Head of caudate nucleus (tissue), 42 donors: ENCODE measurements at regions not wholly inside any gene's neighbourhood (a gene's known extent, or its start where the extent isn't known, plus 50 kb on each side); places are given as distances from the start of the nearest gene placed in this dataset.
A peak's percentile ranks its signal among the peaks of the same experiment; 100 is the strongest.
"Not testable (repeated sequence)": the region's sequence is repeated elsewhere in the genome, so short reads cannot be mapped to it uniquely, and the experiment has no call there.

Experiments used
- DNase-seq, 42 donors: peaks; one replicate each; pipeline versions ENCODE4 v3.0.0 to v3.0.0-alpha.2; 2020 to 2021; ENCODE audit warnings: mixed read lengths in 7 of 42
- intact Hi-C: fragments of 100-400 bp; cut with DNase I; formaldehyde crosslinking; loops from one replicate; pipeline ENCODE4 v1.15.0; 2022

DNA sequence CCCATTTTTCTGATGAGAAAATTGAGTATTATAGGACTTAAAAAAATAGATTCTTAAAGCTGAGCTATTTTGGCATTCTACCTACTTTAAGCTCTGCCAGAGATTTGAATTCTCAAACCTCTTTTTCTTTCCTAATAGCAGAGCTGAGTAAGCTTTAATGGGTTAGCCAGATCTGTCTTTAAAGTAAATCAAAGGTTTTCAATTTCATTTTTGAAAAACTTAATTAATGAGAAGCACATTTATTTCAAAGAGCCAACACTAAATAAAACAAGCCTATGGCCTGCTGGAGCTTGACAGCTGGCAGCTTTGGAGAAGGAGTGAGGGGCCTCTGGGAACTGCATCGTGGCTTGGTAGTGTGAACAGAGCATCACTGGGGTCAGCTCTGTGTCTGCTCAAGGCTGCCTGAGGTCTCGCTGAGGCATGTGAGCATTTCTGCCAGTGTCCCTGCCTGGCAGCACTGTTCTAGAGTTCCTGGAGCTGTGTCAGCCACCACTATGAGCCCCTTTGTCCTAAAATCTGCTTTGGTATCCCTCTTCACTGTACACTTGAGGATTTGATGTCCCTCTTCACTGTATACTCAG is 50.4 kb upstream of the PRSS23 start:
- intact Hi-C loops: loop anchor here (10.0 kb wide), 1 partner anchor 75 kb away; the partner anchor contains the start of gene ME3
- DNase-seq: no peak

DNA sequence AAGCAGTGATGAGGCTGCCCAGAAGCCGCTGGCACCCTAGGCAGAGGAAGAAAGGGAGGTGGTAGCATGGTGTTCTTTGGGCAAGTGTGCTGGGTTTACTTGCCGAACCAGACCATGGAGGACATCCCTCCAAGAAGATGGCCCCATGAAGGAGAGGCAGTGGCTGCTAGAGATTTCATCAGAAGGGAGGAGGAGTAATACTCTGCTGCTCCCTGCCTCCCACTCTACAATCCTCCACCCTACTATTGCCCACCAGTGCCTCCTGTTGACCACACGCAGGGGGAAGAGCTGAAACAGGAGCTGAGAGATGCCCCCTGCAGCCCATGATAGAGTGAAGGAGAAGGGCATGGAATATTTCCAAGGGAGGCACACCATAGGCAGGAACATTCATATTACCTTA is 51.0 kb upstream of the PRSS23 start:
- intact Hi-C loops: loop anchor here (10.0 kb wide), 1 partner anchor 75 kb away; the partner anchor contains the start of gene ME3
- no peak for DNase-seq

DNA sequence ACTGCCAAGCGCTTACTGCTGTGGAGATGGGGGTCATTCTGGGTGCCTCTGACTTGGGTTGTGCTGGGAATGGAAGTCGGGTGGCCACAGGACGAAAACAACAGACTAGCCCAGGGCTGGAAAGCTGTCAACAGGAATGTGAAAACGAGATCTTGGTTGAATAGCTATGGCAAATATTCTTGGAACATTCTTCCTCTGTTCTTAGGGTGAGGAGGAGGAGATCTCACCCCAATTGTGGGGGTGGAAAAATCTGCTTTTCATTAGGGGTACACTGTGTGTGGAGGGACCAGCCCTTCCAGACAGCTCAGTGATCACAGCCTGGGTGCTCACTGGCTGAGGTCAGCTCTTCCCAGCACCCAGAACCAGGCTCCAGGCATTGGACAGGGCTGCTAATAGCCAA is 52.0 kb upstream of the PRSS23 start:
- intact Hi-C loops: loop anchor here (10.0 kb wide), 1 partner anchor 73 kb away; the partner anchor contains the start of gene ME3
- peak in 1 of 42 donors; percentile 22 for DNase-seq

DNA sequence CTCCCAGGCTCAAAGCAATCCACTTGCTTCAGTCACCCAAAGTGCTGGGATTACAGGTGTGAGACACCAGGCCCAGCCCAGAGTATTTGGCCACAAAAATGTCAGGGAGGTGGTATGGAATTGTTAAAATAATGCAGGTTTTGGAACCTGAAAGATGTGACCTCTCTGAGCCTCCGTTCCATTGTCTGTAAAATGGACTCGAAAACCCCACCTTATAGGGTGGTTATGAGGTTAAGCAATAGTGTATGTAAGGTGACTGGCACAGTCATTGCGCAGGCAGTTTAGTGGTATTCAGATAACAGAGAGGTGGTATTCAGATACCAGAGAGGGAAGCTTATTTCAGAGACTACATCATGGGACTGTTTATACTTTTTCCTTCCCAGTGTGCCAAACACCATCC is 52.5 kb upstream of the PRSS23 start:
- DNase-seq: no peak
- intact Hi-C loops: loop anchor here (10.0 kb wide), 1 partner anchor 73 kb away; the partner anchor contains the start of gene ME3

DNA sequence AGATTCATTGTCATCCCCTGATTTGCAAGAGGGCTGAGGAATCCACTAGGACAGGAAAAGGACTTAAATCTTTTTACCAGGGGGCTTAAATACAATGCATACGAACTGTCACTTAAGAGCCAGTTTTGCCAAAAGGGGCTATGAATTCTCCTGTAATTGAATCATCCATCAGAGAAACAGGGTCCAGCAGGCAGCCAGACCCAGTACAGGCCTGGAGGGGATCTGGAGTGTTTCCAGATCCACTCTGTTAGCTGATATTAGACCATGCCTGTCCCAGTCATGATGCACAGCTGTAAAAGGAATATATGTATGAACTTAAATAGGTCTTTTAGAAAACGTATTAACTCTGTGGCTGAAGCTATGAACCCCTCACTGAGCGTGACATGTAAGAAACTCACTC is 53.8 kb upstream of the PRSS23 start:
- intact Hi-C loops: loop anchor here (10.0 kb wide), 1 partner anchor 72 kb away; the partner anchor contains the start of gene ME3
- no peak for DNase-seq

DNA sequence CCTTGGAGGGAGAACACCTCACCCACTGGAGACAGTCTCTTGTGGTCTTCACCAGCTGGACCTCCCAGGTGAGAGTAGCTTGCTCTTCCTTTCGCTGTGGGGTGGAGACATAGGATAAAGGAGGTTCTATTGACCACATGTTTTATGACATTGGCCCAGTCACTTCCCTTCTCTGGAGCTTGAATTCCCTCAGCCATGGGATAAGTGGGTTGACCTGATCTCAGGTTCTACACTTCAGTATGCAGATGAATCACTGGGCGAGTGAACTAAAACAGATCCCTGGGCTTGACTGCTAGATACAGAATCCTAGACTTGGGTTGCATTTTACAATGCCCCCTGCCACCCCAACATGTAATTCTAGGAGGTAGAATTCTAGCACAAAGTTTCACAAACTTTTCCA is 54.8 kb upstream of the PRSS23 start:
- DNase-seq: no peak
- intact Hi-C loops: loop anchor here (10.0 kb wide), 1 partner anchor 71 kb away; the partner anchor contains the start of gene ME3

DNA sequence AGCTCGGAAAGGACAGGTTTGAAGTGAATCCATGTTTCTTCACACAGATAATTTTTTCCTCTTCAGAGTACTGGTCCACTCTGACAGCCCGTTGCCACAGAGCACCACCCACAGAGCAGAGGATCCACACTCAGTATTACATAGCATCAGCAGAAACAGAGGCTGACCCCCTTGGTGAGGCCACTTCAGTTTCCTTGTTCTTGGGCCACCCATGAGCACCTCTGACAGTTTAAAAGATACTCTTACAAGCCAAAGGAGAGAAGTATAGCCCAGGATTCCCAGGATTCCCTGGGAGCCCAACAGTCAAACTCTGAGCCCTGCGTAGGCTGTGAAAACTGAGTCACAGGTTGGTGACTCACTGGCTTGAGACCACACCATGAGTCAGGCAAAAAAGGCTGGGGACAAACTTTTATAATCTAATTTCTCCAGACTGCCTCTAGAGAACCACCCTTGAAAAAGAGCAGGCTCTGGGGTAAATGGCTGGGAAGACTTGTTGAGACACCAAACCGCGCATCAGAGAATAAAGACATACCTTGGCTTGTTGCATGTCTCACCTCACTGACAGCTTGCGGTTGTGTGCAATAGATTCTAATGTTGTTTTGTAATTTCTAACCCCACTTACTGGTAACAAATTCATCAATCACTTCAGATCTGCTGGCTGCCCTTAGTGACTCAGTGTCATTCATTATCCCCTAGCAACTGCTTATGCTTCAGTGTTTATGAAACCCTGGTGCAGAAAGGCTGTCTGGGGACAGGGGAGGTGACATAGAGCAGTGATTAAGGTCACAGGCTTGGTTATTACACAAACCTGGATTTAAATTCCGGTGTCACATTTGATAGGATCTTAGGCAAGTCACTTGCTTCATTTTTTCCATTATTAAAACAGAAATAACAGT is 56.9 kb upstream of the PRSS23 start:
- peak; percentile 11 to 90 (median 67) for DNase-seq
- intact Hi-C loops: loop anchor here (10.0 kb wide), 1 partner anchor 69 kb away; the partner anchor contains the start of gene ME3

DNA sequence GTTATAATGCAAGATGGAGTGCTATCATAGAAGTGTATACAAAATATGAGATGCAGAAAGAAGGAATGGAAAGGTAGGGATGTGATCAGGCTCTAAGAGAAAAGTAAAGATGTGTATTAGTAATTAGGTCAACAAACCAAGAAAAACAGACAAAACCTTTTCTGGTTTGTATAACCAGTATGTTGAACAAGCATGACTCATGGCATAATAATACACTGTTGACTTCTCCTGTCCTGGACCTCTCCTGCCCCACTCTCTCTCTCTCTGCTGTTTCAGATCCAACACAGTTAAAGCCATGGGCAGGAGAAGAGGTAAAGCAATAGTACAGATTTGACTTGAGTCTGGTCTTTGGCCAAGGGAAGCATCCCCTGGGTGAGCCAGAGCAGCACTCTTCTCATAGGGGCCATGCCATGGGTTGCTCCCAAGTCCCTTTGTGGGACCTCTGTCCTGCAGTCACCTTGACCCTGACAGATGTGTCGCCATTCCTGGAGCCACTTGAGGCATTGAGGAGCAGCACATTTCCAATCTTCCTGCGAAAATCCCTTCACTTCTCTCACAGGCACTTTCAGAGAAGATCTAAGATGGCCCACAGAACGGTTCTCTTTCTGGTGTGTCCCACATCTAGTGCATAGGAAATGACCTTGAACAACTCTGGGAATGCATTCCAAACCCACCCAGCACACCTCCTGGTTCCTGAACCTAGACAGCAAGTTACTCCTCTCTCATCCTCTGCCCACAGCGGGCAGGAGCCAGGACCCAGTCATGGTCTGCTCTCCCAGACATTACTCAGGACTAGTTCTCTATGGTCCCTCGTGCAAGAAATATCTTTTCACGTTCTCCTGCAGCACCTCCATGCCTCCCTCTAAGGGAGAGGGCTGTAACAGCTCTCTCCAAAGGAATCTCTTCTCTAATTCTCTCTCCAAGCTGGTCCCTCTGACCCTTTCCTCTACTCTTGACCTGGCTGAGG is 58.2 kb upstream of the PRSS23 start:
- no peak for DNase-seq
- intact Hi-C loops: loop anchor here (10.0 kb wide), 1 partner anchor 67 kb away; the partner anchor contains the start of gene ME3

DNA sequence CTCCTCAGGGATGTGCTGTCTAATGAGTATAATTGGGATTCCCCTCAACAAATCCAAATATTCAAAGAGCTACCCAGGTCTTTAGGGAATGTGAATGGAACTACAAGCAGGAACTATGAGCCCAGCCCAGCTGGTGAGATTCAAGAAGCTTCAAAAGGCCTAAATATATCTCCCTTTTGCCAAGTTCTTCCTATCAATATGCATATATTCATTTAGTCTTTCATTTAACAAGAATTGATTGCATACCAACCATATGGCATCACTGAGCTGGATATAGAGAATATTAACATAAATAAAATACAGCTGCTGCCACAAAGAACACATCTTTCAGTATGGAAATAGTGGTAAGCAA is 58.9 kb upstream of the PRSS23 start:
- intact Hi-C loops: loop anchor here (10.0 kb wide), 1 partner anchor 67 kb away; the partner anchor contains the start of gene ME3

DNA sequence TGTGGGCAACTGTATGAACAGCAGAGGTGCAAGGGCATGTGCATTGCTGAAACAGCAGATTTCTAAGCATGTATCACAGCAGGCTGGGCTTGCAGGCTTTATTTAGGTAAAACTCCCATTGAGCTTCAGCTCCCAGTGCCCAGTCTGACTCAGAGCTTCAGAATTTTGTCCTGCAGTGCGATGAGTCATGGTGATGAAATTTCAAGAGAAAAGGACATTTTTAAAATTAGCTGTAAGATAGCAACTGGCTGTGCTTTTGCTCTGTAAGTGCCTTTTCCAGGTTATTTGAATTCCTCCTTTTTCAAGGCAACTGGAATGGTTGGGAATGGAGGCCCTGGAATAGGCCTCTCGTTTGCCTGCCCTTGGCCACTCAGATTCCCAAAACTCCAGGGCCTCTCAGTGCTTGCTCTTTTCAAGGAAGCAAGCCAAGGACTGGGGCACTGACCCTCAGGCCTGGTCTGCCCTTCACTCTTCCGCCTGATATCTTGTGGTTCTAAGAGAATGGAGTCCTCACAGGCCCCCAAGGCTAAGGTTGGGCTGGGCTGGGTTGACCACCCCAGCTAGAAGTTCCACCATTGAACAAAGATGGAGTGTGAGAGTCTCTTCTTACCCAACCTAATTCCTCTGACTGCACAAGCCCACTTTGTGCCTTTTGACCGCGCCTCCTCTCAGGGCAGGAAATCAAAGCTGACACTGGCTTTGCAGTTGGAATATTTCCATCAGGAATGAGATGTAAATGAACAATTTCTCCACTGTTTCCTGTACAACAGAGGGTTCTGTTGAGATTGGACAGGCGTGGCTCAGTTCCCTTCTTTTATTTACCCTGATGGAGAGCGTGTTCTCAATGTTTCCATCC is 59.5 kb upstream of the PRSS23 start:
- DNase-seq: peak in 21 of 42 donors; percentile 19 to 78 (median 34)
- intact Hi-C loops: loop anchor here (10.0 kb wide), 1 partner anchor 66 kb away; the partner anchor contains the start of gene ME3

More for the DNA sequence above, 58.9 kb upstream of the PRSS23 start:
- no peak for DNase-seq

DNA sequence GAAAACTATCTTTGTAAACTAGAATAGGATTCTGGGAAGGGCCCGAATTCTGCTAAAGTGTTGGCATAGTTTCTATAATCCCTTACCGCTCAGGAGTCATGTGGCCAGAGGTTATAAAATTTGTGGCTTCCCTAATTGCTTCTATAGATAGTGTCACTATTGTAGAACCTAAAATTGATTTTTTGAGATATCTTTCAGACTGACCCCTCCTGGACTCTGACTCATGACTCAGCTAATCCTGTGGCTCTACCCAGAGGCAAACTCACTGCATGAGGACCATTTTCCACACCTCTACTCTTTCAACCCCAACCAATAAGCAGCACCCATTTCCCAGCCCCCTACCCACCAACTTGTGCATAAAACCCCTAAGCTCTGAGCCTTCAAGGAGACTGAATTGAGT is 61.8 kb upstream of the PRSS23 start:
- intact Hi-C loops: no loop called here
- no peak for DNase-seq

DNA sequence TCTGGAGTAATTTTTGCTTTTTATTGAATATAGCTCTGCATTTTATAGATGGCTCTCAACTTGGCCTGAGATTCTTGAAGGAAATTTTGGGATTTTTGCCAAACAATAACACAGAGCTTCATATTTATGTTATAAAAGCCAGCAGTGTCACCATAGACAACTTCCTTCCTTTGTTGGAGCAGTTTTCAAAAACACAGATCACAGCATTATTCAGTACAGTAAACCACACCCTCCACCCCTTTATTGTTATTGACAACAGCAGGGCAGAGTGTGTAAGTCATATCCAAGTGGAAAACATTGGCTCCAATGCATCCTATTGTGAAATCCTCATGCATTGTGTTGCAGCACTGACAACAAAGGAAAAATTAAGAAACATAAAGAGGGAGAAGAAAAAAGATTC is 62.6 kb upstream of the PRSS23 start:
- intact Hi-C loops: no loop called here
- DNase-seq: no peak

DNA sequence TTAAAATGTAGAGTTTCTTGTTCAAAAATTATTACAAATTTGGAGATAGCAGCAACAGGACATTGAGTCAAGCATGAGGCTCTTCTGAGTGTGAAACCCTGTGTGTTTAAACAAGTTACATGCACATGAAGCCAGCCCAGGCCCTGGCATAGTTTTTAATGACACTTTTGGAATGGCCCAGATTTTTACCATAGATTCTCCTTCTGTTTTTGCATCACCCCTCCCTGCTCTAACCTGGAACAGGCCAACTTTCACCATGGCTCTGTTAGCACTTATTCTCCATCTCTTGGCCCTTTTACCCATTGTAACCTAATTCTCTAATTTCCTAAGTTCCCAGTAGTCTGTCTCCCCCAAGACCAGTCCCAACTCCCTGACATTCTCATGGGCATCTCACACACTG is 63.1 kb upstream of the PRSS23 start:
- intact Hi-C loops: no loop called here
- no peak for DNase-seq

DNA sequence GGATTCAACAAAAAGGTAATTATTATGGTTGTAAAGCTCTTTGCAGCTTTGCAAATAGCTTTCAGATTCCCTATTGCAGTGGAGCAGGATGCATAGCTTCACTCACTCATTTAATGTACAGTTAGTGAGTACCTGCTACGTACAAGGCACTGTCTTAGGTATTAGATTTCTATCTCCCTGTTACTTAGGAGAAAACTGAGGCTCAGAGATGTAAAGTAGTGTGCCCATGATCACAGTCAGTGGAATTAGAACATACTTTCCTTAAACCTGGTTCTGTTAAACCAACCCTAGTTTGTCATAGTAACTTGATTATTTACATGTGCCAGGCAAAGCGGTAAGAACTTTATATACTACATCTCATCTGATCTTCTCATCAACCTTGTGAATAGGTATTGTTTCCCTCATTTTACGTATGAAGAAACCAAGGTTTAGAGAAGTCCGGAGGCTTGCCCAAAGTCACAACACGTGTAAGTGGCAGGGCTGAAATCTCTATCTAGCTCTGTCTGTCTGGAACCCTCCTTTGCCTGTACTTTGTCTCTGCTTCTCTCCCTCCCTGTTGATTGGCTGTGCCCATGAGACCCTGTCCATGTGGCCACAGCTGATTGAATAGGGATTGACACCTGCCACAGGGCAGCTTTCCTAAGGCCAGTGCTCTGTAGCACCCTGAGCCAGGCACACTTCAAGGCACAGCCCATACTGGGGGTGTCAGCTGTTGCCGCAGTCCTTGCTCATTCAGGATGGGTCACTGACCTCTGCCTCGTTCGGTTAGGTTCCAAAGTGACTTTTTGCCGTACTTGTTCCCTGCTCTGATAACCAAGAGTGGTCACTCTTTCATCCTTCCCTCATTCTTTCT is 63.8 kb upstream of the PRSS23 start:
- DNase-seq: no peak
- intact Hi-C loops: no loop called here

DNA sequence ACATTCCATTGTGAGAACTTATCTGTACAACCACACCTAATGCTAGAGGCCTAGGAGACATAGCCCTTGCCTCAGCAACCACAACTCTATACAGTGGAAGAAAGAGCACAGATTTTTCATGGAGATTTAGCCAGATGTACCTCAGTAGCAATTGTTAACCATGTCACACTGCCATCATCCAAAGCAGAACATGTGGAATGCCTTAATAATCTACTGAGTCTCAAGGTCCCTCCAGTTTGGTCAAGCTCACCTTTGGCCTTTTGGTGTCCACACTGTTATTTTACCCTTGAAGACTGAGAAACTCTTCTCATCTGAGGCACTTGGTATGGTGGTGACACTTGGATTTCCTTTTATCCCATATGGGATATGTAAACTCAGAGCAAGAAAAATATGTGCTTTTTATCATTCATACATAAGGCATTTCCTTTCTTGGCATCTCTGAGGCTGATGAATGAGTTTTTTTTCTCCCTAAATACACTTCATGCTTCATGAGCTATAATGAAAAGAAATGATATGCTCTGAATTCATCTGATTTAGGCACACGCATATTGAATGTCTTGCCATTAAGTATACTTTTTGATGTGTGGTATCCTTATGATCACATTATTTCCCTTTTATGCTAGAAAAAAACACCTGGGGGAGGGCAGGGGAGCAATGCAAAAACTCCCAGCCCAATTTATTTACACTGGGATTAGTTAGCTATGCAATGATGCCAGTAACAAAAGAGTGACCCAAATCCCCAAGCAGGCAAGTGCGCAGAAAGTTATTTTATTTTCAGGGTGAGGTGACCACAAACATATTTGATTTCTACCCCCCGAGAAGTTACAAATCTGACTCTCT is 63.3 kb upstream of the ME3 start:
- intact Hi-C loops: no loop called here

DNA sequence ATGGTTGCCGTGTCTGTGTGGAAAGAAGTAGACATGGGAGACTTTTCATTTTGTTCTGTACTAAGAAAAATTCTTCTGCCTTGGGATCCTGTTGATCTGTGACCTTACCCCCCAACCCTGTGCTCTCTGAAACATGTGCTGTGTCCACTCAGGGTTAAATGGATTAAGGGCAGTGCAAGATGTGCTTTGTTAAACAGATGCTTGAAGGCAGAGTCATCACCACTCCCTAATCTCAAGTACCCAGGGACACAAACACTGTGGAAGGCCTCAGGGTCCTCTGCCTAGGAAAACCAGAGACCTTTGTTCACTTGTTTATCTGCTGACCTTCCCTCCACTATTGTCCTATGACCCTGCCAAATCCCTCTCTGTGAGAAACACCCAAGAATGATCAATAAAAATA is 60.3 kb upstream of the ME3 start:
- intact Hi-C loops, DNase-seq: not testable (repeated sequence)

More for the DNA sequence above, 63.3 kb upstream of the ME3 start:
- no peak for DNase-seq
